Activated CD8-positive, alpha-beta memory T cell treated with anti-CD3 and anti-CD28 coated beads for 36 hours (primary cell): ENCODE measurements at regions not wholly inside any gene's neighbourhood (a gene's known extent, or its start where the extent isn't known, plus 50 kb on each side); places are given as distances from the start of the nearest gene placed in this dataset.
"Not testable (repeated sequence)": the region's sequence is repeated elsewhere in the genome, so short reads cannot be mapped to it uniquely, and the experiment has no call there.

ENCODE experiments used
- CTCF ChIA-PET: fragments of 350-600 bp; sonication (Branson Sonifier 250); formaldehyde crosslinking; loops from one replicate; lab custom pipeline; 2021; ENCODE audit warnings: antibody characterized with exemption; lab: Charles Lee
- POLR2A ChIA-PET: fragments of 350-600 bp; sonication (Branson Sonifier 250); formaldehyde crosslinking; loops from one replicate; lab custom pipeline; 2021; ENCODE audit warnings: antibody characterized with exemption; lab: Charles Lee

DNA sequence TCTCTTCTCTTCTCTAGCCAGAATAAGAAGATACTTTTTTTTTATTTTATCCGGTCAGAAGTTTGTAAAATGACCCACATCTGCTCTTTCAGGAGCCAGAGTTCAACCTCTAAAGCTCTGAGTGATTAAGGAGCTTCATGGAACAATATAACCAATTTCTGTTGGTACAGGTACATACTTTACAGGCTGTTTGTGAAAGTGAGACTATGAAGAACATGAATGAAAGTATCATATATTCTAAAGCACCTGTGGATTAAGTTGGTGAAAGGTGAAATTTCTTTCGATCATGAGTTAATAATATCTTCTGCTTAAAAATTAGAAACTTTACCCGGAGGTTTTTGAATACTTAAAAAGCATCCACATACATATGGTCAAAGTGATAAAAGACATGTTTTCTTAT, 65.2 kb downstream of the DMRT2 start:
- ChIA-PET CTCF (no interaction called here), POLR2A (no interaction called here)

DNA sequence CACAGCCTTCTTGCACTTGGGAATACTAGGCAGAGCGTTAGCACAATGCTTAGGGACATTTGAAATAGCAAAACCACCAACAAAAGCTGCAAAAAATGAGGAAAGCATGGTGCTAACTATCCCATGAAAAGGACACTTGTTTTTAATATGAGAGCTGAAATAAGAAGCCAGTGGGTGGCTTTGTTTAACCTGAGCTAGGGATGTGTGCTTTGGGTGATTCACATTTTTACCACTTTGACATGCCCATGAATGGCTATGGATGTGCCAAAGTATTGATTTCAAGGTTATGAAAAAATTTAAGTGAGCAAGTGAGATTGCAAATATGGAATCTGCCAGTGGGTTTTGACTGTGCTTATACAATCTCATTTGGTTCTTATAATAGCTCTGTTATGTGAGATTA, 67.3 kb downstream of the DMRT2 start:
- POLR2A ChIA-PET, result no interaction called here
- CTCF ChIA-PET, result no interaction called here

DNA sequence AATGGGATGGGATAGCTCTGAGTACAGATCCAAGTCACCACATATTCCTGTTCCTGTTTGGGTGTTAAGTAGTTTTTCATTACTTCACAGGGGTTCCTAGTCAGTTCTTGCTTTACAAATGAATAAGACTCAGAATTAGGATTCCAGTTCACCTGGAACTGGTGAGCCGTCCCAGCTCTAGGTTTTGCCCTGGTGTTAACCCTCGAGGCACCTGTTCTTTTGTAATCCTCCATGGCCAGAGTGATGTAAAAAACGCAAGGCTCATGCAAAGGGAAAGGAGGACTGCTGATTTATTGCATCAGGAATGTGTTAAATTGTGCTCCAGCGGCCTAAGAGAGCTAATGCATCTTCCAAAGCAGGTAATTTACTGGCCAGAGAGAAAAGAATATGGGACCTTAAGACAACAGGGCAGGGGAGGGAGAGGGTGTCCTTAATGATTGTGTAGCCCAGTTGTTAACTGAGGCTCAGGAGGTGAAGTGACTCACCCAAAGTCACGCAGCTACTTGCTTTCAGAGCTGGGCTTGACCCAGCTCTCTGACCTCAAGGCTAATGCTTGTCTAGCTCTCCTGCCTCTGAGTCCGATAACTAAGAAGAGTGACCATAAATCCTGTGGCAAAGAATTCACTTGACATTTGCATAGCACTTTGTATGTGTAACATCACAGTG, 70.5 kb downstream of the DMRT2 start:
- POLR2A ChIA-PET, result no interaction called here
- CTCF ChIA-PET, result no interaction called here

DNA sequence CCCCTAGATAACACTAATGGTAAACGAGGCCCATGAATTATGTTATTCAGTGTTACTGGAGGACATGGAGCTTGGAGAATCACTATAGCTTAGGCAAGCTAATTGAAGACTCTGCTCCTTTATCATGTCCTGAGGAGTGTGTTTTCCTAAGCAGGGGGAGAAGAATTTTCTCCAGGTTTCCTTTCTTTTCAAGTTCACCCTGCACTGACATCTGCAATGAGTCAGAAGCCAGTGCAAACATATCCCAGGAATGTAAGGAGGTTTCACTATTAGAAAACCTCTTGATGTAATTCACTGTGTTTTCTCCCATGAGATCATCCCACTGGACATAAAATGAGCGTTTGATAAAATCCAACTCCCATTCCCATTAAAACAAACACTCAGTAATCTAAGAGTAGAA, 75.6 kb downstream of the DMRT2 start:
- ChIA-PET POLR2A (no interaction called here), CTCF (no interaction called here)

DNA sequence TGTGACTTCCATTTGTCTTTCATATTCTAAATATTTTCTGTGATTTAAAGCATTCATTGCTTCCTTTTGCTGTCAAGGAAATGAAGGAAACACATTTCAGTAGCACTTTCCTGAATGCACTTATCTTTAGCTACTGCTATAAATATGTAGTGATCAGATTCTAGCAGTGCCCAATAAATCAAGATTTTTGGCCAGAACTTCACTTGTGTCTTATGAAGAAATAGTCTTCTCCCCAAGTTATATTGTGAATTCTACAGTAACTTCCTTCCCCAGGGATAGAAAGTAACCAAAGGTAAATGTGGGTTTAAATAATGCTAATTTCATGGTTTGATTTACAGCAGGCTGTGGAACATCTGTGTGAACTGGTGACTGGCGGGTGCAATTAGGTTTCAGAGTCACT, 77.9 kb downstream of the DMRT2 start:
- CTCF ChIA-PET, result no interaction called here
- POLR2A ChIA-PET, result no interaction called here

DNA sequence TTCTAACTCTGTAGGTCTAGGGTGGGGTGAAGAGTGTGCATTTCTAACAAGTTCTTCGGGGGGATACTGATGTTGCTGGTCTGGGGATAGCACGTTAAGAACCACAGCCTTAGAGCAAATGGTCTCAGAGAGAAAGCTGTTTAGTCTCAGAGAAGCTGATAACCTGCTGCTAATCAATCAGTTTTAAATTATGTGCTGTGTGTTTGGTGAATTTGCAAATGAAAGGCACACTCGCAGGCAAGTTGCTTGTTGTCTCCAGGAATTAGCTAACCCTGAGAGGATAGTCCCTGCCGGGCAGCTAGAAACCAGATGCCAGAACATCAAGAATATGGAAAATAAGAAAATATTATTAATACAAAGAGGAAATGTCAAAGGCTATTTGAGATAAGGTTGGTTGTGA, 79.2 kb downstream of the DMRT2 start:
- ChIA-PET POLR2A (no interaction called here), CTCF (no interaction called here)

DNA sequence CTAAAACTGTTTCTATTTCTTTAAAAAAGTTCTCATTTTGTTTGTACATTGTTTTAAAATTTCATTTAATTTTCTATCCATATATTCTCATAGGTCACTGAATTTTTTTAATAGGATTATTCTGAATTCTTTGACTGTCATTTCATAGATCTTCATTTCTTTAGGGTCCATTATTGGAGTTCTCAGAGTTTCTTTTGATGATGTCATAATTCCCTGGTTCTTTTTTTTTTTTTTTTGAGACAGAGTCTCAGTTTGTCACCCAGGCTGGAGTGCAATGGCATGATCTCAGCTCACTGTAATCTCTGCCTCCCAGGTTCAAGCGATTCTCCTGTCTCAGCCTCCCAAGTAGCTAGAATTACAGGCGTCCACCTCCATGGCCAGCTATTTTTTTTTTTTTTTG, 89.9 kb downstream of the DMRT2 start:
- ChIA-PET CTCF (no interaction called here), POLR2A (no interaction called here)

DNA sequence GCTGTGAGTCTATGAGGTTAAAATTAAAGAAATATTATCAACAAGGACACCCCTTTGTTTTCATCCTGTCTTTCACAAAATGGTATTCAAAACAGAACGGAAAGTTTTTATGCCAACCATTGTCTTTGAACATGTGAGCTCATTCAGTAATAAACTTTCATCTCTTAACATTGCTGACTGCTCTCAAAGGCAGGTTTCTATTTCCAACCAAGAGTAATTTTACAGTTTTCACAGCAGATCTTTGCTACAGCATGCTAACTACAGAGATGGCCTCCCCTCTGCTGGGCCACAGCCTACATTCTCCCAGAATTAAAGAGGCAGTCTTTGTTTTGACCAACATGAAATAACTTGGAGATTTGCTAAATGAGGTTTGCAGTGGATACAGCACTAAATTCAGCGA, 101.5 kb downstream of the DMRT2 start:
- ChIA-PET POLR2A (no interaction called here), CTCF (no interaction called here)

DNA sequence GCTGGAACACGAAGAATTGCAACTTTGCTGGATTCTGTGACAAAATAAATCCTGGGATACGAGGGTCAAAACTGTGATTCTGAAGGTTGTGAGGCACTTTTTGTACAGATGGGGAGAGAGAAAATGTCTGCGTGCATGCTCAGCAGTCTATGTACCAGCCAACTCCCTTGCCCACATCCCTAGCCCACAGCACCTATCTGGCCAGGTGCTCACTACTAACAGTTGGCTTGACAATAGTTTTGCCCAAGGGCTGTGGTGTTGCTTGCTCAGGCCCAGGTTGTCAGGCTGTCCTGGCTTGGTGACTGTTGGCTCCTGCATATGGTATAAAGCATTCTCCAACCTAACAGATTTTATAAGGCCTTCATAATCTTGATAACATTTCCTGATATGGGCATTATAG, 102.0 kb downstream of the DMRT2 start:
- ChIA-PET CTCF (no interaction called here), POLR2A (no interaction called here)

DNA sequence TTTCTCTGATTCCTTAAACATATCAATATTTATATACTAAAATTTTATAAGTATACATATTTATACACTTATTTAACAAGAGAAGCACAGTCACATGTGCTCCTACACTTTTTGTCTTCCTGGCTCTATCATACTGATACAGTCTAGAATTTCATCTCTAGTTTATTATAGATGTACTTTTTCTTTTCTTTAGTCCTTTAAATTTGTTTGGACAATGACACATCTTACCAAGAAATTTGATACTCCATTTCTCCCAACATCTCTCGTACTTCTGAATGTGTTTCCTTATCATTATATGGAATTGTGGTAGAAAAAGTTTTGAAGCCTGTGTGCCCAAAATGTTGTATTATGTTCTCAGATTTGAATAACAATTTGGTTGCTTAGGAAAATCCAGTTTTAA, 104.6 kb downstream of the DMRT2 start:
- ChIA-PET POLR2A (no interaction called here), CTCF (no interaction called here)

DNA sequence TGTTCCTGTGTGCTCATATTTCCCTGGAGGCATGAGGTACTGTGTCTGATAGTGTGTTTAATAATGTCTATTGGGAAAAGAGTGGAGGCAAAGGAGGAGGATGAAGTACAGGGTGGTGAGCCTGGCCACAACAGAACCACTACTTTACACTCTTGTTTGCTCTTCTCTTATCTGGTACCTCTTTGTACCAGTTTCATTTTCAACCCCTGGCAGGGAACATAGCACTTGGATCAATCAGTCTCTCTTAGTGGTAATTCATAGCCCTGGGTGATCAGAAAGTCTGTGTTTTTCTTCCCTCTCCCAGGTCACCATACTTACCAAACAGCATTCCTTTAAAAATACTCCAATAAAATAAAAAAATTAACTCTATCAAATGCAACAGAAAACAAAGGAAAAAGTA, 105.4 kb downstream of the DMRT2 start:
- POLR2A ChIA-PET, result no interaction called here
- CTCF ChIA-PET, result no interaction called here

DNA sequence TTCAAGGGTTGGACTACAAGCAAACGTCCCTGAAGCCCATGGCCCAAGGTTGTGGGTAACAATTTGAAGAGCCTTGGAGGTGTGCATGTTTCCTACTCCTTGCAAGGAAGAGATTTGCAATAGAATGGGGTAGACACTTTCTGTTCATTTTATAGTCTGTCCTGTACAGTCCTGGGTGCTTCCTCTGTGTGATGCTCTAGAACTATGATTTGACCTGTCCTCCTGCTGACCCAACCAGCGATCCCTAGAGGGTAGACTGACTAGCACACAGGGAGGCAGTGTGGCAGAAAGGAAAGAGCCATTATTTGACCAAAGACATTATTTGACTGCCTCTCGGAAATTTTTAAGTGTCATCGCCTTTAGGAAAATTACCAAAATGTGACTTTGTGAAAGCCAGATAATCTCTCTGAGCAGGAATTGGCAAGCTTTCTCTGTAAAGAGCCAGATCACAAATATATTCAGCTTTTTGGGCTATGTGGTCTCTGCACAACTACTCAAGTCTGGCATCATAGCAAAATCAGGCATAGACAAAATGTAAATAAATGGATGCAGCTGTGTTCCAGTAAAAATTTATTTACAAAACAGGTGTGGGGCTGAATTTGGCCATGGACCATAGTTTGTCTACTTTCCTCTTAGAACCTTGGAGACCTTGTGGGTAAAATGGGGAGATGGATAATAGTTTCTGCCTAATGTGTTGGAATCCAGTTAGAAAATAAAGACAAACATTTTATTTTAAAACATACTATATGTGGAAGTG, 106.8 kb downstream of the DMRT2 start:
- CTCF ChIA-PET, result no interaction called here
- POLR2A ChIA-PET, result no interaction called here

DNA sequence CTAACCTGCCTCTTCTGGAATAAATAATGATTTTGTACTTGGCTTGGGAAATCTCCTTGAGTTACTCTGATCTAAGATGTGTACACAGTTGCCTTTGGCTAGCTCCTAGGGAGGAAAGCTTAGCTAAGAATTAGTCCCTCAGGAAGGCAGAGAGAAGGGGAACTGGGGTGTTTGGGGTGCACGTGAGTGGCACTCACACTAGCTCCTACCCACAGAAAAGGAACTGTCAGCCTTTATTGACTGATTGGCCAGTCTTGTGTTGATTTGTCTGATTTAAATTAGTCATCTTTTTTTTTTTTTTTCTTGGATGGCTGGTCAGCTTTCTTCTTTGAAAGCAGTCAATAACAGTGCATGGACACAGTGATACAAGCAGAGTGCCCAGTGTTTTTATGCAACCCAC, 107.7 kb downstream of the DMRT2 start:
- ChIA-PET POLR2A (no interaction called here), CTCF (no interaction called here)

DNA sequence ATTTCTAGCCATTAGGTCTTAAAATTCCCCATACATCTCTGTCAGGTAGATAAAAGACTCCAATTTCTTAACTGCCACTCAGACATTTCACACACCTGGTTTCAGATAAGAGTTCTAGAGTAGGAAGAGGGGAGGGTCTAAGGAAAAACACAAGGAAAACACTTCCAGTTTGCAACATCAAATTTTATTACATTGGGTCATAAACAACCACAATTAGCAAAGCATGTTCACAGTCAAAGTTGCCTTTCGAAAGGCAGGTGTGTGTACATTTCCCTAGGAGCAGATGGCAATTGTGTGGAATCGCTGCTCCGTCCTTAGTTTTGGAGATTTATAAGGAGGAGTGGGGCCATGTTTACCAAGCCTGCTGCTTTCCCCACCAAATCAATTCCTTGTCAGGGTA, 120.8 kb downstream of the DMRT2 start:
- ChIA-PET POLR2A (no interaction called here), CTCF (no interaction called here)

DNA sequence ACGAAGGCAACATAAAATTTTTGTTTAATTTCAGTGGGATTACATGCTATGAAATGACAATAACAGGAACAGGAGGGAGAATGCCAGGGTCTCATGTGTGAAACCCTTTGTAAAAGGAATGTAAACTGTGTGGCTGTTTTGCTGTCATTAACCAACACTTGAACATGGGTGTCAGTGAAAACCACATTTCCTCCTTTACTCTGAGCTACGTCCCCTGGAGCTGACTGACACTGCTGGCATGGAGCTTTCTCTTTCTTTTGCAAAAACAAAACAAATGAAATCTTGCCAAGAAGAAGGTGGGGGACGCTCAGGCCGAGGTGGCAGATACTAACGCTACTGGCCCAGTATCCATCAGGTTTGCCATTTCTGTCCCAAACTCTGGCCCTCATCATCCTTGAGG, 121.4 kb downstream of the DMRT2 start:
- ChIA-PET CTCF (no interaction called here), POLR2A (no interaction called here)

DNA sequence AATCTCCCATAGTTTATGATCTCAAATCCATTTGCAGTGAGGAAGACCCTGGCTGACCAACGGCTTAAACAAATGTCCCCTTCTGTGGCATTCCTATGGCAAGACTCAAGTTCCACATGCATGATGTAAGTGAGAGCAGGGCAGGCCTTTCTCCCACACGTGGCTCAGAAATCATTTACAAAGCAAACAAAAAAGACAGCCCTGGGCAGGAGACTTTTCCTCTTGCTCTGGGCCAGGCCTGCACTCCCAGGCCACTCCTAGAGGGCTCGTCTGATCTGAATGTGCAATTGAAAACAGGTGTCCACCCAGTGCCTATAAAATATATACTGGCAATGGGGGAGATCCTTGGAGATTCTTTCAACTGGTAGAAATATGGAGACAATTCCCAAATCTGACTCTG, 123.1 kb downstream of the DMRT2 start:
- POLR2A ChIA-PET, result no interaction called here
- CTCF ChIA-PET, result no interaction called here

DNA sequence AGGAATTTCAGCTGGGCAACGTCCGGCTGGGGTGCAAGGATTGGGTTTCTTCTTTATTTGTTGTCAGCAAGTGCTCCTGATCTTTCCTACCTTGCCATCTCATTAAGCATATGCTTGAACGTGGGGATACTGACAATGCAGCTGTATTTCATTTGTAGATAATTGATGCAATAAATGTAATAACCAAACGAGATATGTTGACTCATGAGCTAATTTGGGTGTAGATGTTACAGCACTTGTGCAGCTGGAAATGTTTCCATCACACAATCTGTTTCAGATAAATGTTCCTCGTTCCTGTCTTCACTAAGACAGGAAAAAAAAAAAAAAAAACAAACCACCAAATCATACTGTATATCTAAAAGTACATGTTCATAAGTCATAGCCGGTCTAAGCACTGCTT, 123.8 kb downstream of the DMRT2 start:
- CTCF ChIA-PET, result no interaction called here
- POLR2A ChIA-PET, result no interaction called here

DNA sequence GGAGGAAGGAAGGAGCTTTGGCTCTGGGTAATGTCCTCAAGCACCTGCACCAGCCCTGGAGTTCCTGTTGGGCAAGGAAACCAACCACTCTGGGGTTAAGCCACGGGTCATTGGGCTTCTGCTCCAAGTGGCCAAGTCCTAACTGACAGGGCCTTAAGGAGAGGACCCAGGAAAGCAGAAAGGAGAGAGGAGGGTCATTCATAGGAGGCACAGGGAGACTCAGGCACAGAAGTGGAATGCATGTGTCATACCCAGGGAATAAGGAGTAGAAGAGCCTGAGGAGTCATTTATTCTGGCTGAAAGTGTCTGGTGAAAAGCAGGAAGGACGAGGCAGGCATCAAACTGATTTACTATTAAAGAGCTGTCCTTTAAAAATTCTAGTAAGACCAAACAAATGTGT, 129.2 kb downstream of the DMRT2 start:
- CTCF ChIA-PET, result no interaction called here
- POLR2A ChIA-PET, result no interaction called here

DNA sequence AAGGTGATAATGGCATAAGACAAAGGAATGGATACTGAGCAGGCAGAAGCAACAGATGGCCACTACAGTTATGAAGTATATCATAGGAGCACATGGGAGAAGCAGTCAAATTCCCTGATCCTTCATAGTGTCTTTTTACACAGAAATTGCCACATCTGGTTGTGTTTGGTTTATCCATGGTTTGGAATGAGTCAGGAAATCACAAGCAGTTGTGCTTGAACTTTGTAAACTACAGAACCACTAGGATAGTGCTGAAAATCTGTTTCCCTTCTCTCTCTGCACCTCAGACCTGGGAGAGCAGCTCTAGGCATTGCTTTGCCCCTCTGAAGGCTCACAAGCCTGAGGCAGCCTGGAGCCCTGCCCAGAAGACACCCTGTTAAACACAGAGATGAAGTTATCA, 134.0 kb downstream of the DMRT2 start:
- CTCF ChIA-PET, result no interaction called here
- POLR2A ChIA-PET, result no interaction called here

DNA sequence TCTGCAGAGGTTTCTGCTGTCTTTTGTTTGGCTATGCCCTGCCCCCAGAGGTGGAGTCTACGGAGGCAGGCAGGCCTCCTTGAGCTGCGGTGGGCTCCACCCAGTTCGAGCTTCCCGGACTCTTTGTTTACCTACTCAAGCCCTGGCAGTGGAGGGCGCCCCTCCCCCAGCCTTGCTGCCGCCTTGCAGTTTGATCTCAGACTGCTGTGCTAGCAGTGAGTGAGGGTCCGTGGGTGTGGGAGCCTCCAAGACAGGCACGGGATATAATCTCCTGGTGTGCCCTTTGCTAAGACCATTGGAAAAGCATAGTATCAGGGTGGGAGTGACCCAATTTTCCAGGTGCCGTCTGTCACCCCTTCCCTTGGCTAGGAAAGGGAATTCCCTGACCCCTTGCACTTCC, 137.0 kb downstream of the DMRT2 start:
- CTCF ChIA-PET, POLR2A ChIA-PET: not testable (repeated sequence)

DNA sequence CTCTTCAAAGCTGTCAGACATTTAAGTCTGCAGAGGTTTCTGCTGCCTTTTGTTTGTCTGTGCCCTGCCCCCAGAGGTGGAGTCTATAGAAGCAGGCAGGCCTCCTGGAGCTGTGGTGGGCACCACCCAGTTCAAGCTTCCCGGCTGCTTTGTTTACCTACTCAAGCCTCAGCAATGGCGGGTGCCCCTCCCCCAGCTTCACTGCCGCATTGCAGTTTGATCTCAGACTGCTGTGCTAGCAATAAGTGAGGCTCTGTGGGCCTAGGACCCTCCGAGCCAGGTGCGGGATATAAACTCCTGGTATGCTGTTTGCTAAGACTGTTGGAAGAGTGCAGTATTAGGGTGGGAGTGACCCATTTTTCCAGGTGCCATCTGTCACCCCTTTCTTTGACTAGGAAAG, 145.5 kb downstream of the DMRT2 start:
- CTCF ChIA-PET, POLR2A ChIA-PET: not testable (repeated sequence)

DNA sequence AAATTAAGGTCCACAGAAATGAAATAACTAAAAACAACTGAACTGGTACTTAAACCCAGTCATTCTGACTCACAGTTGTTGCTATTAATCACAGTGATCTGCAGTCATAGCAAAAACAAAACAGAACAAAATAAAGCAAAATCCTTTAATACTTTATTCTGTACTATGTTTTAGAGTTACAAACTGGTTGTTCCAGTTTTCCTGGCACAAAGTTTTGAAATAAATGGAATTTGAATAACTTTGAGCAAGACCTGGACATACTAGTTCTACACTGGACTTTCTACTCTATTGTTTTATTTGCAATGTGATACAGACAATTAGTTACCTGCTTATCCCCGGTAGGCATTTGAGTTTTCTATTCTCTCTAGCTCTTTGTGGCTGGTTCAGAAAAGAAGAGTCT, 147.9 kb downstream of the DMRT2 start:
- ChIA-PET CTCF (no interaction called here), POLR2A (no interaction called here)
